Testis (tissue), 2 donors: ENCODE measurements at regions not wholly inside any gene's neighbourhood (a gene's known extent, or its start where the extent isn't known, plus 50 kb on each side); places are given as distances from the start of the nearest gene placed in this dataset.

ENCODE experiments used
- CTCF ChIP-seq, 3 experiments: fragments of 450-650 bp in 2 of 3; fragments of 200-600 bp in 1 of 3; sonication (generic) in 1 of 3; IDR thresholded peaks; one replicate each; pipeline ENCODE4 v1.5.1; 2016 to 2019; ENCODE audit warnings: antibody characterized with exemption in 3 of 3, mild to moderate bottlenecking in 2 of 3, moderate library complexity in 1 of 3
- POLR2A ChIP-seq: fragments of 450-650 bp; IDR thresholded peaks from one replicate; pipeline ENCODE4 v1.6.1; 2017; ENCODE audit warnings: antibody characterized with exemption, mild to moderate bottlenecking, moderate library complexity

GRCh38 chr2:108165729-108166128 is 74.0 kb upstream of the SULT1C3 start:
- TF ChIP-seq CTCF (IDR thresholded peaks at IDR 0.05) (no peak), POLR2A (no peak)
